ENCODE measurements at regions not wholly inside any gene's neighbourhood (a gene's known extent, or its start where the extent isn't known, plus 50 kb on each side); places are given as distances from the start of the nearest gene placed in this dataset.

DNA sequence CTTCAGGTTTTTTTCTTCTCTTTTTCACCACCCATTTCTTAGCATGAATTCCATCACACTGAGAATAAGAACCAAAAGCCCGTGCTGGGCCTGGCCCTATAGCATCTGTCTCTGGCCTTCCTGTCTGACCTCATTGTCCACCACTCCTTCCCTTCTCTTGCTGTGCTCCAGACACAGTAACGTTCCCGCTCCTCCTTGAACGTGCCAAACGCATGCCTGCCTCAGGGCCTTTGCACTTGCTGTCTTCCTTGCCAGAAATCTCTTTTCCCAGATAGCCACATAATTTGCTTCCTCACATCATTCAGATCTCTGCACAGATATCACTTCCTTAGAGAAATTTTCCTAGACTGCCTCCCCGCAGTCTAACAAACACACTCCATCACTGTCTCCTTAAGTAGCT lies 119.6 kb upstream of the CPSF6 start:
- DNase-seq (ENCODE audit: low read depth, low spot score) = no peak
- H3K27ac ChIP-seq = no peak overlapping the region

DNA sequence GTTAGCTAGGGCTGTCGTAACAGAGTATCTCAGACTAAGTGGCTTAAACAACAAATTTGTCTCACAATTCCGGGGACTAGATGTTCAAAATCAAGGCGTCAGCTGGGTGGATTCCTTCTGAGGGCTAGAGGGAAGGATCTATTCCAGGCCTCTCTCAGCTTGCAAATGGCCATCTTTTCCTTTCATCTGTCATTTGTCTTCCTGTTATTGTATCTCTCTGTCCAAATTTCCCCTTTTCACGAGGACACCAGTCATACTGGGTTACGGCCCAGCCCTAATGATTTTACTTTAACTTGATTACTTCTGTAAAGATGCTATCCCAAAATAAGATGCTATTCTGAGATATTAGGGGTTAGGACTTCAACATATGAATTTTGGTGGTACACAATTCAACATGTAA lies 119.0 kb upstream of the CPSF6 start:
- no peak overlapping the region for H3K27ac ChIP-seq
- no peak for DNase-seq (ENCODE audit: low read depth, low spot score)

DNA sequence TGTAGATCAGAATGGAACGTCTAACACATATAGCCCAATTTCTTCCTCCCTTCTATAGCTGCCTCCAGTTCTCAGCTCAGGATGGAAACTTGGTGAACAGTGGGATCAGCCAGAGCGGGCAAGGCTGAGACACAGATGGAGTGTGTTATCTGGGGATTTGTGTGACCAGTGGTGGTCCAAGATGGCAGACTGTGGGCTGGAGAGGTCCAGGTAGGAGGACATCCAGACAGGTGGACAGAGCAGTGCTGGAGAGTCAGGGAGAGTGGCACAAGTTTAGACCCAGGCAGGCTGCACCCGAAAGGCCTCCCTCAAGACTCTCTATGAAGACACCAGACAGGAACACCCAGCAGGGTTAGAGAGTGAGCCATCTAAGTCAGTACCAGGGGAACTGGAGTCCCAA lies 116.1 kb upstream of the CPSF6 start:
- H3K27ac ChIP-seq = no peak overlapping the region
- DNase-seq (ENCODE audit: low read depth, low spot score) = no peak

DNA sequence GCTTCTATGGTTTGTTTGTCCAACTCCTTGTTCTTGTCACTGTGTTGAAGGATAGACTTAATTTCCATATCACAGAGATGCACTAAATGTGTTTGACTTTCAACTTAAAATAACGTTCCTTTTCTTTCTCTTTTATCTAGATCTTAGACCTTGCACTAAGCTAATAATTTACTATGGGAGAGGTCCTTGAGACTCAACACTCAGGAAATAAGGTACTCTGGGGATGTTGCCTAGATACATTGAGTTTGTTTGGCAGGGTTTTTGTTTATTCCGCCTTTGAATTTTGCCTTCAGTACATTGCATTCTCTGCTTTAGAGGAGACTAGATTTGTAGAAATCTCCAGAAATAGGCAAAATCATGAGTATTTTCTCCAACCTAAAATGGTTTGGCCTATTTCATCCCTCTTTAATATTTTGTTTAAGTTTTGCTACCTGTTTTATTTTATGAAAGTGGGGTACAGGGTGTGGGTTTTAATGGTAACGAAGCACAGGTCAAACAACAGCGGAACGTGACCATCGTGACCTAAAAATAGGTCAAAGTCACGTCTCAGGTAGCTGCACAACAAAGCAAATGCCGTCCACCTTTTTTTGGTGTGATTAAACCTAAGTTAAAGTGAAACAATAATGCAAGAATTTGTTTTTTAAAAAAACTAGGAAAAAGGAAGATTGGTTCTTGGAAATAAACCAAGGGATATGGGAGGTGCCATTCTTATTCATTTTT lies 115.3 kb upstream of the CPSF6 start:
- H3K27ac ChIP-seq = no peak overlapping the region
- DNase-seq (ENCODE audit: low read depth, low spot score) = no peak

DNA sequence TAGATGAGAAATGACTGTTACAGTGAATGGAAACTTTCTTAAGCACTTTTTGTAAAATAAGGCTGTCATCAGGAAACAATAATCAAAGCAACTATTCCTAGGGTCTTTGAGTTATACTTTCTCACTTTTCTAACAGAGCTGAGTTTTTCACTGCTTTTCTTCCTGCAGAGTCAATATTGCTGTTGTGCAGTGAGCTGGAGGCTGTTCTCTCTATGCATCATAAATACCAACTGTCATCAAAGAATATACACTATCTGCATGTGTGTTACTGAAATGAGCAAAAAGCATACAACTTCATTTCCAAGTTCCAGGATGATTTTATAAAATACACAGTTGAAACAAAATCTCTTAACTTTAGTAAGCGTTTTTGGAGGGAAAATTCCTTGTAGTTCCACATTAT lies 110.4 kb upstream of the CPSF6 start:
- no peak for DNase-seq (ENCODE audit: low read depth, low spot score)
- no peak overlapping the region for H3K27ac ChIP-seq

DNA sequence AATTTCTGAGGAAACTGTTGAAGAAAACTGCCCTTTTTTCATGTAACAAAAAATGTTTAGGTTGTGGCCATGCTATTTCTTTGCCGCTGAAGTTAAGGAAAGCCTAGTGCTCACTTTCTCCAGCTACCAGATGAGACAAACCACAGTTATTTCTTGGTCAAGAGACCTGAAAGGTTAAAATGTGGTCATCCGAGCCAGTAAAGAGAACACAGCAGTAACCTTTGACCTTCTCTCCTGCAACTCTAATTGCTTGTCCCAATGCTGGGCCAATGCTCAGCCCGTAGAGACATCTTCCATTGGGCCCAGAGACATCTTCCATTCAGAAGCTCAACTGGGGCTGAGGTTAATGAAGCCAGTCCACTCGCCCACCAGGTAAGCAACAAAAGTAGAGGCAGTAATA lies 109.8 kb upstream of the CPSF6 start:
- no peak for DNase-seq (ENCODE audit: low read depth, low spot score)
- H3K27ac ChIP-seq = no peak overlapping the region

DNA sequence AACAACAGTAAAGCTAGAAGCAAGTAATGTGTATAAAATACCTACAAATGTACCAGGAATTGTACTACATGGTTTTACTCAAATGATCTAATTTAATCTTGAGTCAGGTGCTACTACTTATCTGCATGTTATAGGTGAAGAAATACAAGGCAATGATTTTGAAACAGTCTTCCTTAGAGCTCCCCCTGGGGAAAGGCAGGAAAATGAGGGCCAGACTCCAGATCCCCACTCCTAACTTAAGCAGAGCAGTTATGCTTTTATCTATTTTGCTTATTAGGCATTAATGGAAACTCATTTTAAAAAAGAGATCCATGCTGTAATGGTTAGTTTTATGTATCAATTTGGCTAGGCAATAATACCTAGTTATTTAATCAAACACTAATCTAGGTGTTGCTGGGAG lies 109.3 kb upstream of the CPSF6 start:
- DNase-seq (ENCODE audit: low read depth, low spot score) = no peak

DNA sequence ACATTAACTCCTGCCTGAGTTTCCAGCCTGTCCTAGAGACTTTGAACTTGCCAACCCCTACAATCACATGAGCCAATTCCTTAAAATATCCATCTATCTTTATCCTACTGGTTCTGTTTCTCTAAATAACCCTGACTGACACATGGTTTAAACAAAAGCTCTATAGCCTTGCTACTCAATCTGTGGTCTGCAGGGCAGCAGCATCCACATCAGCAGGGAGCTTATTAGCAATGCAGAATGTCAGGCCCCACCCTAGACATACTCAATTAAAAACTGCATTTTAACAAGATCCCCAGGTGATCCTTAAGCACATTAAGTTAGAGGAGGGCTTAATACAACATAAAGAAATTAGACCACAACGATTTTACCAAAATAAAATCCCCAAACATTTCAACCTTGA lies 108.3 kb upstream of the CPSF6 start:
- DNase-seq (ENCODE audit: low read depth, low spot score) = no peak

More for the DNA sequence above, 109.3 kb upstream of the CPSF6 start:
- no peak overlapping the region for H3K27ac ChIP-seq

DNA sequence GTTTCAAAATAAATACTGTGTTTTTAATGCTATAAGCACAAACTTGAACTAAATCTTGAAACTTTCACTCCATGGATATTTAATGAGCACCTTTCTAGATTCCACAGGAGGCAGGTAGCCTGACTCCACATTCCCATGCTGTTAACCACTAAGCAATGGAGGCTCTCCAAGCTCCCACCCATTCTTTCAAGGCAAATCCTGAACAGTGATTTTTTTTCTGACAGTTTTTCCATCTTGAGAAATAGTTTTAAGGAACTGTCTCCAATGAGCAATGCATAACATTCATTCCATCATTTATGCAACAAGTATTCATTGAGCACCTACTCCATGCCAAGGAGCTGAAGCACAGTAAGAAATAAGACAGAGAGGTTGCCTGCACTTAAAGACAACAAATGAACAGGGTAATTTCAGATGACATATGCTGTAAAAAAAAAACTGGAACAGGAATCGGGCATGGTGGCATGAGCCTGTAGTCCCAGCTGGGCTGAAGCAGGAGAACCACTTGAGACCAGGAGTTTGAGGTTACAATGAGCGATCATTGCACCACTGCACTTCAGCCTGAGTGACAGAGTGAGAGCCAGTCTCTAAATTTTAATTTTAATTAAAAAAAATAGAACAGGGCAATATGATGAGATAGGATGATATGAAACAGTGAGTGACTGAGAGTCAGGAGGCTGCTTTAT lies 102.3 kb upstream of the CPSF6 start:
- DNase-seq (ENCODE audit: low read depth, low spot score) = no peak
- H3K27ac ChIP-seq = no peak overlapping the region

More for the DNA sequence above, 108.3 kb upstream of the CPSF6 start:
- H3K27ac ChIP-seq = no peak overlapping the region

DNA sequence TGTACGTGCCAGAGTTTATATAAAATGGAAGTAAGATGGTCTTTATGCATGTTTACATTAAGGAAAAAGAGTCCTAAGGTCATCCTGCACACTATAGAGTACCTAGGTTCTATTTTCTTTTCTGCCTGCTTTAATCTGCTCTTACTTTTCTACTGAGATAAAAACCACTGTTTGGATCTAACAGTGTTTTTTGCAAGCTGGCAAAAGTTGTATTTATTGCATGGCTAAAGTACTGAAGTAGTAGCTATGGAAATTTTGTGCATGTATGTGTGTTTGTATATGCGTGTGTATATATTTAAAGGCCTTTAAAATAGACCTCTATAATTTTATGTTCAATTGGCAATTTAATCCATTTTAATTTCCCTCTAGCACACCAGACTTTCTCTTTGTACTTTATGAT lies 98.3 kb upstream of the CPSF6 start:
- DNase-seq (ENCODE audit: low read depth, low spot score) = no peak
- no peak overlapping the region for H3K27ac ChIP-seq

DNA sequence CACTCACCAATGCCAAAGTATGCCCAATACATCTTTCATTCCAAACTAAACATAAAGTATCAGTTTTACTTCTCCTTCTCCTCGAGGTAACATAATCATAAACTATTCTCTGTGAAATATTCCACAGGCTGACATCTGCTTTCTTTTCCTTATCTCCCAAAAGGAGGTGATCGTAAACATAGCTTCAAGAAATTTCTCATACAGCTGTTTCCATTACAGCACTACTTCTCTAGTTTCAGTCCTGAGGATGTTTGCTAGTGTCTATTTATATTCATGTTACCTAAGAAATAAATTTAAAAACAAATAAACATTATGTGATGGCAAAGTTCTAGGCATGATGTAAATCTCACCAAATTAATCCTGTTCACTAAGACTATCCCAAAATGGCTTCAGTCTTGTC lies 90.1 kb upstream of the CPSF6 start:
- no peak for DNase-seq (ENCODE audit: low read depth, low spot score)
- H3K27ac ChIP-seq = no peak overlapping the region

DNA sequence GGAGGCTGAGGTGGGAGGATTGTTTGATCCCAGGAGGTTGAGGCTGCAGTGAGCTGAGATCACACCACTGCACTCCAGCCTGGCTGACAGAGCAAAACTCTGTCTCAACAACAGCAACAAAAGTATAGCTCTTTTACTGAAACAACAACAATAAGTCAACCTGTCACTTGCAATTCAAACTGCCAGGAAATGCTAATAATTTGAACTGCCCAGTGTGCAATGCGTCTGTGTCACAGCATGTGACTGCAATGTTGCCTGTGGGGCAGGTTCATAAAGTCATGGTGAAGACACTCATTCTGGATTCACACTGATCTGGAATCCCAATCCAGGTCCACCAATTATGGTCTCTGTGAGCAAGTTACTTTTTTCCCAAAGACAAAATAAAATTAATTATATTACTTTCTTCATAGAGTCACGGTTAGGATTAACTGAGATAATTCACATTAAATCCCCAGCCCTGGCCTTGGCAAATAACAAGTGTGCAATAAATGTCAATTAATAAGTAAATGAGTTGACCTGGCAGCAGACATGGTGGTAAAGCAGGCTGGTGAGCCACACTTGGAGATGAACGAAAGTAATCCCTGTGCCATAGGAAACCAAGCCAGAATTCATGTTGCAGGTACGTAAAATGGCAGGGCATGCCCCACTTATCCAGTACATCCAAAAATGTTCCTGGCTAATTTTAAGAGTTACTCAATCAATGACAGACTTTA lies 89.1 kb upstream of the CPSF6 start:
- no peak overlapping the region for H3K27ac ChIP-seq
- no peak for DNase-seq (ENCODE audit: low read depth, low spot score)

DNA sequence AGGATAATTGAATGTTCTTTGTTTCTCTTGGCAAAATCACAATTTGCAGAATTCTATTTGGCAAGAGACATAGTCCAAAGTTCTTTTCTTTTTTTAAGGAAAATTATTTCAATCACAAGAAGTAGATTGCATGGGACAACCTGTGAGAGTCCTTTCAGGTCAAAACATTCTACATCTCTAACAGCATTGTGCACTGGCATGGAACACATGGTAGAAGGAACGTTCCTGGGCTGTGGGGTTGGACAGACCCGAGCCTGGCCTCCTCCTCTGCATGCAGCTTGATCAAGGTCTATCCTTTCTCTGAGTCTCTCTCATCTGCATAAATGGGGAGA lies 88.6 kb upstream of the CPSF6 start:
- H3K27ac ChIP-seq = no peak overlapping the region
- DNase-seq (ENCODE audit: low read depth, low spot score) = no peak

DNA sequence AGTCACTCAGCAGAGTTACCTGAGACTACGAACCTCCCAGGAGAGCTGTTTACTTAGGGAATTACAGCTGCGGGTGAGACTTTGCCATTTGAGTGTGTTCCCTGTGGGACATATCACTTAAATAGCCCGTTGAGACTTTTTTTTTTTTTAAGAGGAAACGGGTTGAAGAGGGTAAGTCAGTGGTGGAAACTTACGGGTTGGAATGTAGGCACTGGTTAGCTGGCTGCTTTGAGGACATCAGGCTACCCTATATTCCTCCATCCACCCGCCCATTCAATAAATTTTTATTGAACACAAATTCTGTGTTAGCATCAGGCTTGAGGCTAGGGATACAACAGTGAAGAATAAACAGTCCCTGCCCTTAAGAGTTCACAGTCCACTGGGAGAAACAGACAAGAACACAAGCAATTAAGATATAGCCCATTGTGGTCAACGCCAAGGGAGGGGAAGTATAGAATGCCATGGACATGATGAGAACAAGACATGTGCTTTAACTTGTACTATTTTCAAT lies 88.1 kb upstream of the CPSF6 start:
- no peak for DNase-seq (ENCODE audit: low read depth, low spot score)
- no peak overlapping the region for H3K27ac ChIP-seq

DNA sequence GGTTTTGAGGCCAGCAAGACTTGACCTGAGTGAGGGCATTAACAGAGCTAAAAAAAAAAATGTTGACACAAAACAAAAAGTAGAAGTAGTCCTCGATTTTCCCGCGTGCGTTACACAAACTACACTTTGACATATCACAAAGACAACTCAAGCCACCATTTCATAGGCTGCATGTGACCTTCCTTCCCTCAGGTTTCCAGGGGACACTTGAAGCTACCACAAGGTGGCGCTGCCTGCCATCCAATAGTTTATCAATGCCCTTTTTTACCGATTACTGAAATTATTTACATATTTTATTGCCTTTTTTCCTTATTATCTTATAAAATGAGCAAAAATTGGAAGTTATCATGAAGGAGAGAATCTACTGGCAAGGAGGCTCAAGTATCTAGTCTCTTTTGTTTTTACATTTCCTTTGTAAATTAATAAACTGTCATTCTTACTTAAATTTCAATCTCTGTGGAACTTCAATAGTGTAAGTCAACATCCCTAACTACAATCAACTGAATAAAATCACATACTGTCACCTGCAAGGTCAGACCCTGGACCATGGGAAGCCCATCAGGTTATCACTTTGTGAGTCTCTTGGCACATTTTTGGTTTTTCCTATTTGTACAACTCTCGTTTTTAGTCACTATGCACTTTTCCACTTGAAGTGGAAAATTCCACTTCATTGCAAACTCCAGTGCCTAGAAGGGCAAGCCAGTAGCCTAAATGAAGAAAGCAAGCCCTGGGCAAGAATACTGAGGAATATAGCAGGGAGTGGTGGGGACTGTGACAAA lies 84.6 kb upstream of the CPSF6 start:
- peak; percentile 1 for DNase-seq (ENCODE audit: low read depth, low spot score)
- H3K27ac ChIP-seq = no peak overlapping the region

DNA sequence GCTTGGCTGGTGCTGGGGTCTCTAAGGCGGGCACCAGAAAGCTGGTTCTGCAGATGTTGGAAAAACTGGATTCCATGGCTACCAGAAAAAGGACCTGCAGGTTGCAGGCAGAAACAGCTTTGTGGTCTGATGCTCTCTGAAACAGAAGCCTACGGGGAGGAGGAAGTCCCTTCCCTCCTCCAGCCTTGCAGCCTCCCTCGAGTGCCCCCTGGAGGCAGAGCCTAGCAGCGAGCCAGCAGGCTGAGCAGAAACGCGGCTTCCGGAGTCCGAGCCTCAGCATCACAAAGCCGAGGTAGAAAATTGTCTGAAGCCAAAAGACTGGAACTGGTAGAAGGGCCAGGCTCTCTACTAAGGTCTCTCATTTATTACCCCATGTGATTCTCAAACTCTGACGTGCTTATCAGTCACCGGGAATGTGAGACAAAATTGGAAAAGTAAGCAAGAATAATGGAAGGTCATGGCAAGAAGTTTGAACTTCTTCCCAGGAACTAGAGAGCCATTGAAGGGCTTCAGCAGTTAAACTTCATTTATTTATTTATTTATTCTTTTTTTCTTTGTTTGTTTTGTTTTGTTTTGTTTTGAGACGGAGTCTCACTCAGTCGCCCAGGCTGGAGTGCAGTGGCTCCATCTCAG lies 82.2 kb upstream of the CPSF6 start:
- no peak overlapping the region for H3K27ac ChIP-seq
- DNase-seq (ENCODE audit: low read depth, low spot score) = peak; percentile 12

DNA sequence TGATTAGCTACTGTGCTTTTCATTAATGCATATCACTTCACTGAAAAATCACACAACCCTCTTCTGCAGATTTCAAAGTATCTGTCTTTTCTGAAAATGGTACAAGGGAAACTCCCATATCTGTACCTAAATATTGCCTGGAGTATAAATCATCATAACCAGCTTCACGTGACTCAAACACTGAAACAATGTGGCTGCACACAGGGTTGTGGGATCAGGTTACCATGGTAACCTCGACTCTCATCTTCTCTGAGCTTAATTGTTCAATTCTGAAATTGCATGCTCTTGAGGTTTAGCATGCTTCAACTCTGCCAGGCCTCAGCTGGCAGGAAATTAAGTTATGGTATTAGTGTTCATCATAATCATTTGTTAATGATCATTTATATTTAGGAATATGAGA lies 77.5 kb upstream of the CPSF6 start:
- no peak overlapping the region for H3K27ac ChIP-seq
- DNase-seq (ENCODE audit: low read depth, low spot score) = no peak

DNA sequence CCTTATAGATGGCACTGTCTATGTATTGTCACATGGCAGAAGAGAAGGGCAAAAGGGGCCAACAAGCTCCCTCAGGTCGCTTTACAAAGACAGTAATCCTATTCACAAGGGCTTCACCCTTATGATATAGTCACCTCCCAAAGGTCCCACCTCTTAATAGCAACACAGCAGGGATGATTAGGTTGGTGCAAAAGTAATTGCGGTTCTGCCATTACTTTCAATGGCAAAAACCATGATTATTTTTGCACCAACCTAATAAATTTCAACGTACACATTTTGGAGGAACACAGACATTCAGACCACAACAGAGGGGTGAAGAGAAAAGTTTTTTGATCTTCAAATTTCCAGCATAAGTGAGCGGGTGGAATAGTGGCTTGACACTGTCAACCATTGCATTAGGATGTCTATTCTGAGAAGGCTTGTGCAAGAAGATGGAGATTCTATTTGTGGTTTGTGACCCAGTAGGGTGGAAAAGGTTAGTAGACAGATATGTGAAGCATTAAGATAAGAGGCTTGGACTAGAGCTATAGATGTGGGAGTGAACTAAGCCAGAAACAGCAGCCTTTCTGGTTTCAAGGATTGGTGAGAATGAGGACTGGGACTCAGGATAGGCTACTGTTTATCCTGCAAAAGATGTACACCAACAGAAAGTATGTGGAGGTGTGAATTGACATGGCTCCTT lies 75.5 kb upstream of the CPSF6 start:
- no peak overlapping the region for H3K27ac ChIP-seq
- DNase-seq (ENCODE audit: low read depth, low spot score) = no peak

DNA sequence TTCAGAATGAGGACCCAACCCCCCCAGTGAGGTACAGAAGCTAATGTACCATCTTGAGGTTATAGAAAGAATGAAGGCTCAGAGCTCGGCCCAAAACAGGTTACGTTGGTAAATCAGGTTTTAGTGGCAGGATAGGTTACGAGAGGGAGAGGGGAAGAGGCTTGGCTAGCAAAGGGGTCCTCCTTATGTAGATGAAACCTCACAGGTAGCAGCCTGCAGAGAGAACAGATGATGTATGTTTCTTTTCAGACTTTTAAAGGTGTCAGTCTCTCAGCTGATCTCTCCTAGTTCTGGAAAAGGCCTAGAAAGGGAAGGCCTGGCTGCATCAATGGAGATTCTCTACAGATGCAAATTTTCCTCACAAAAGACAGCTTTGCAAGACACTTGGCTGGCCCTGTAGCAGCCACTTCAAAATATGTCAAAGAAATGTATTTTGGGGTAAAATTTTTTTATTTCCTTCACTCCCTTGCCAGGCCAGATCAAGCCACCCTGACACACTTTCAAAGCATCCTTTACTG lies 71.7 kb upstream of the CPSF6 start:
- DNase-seq (ENCODE audit: low read depth, low spot score) = no peak
- no peak overlapping the region for H3K27ac ChIP-seq

All from epithelial cell of prostate (primary cell).